Duodenal mucosa (tissue), 2 donors: ENCODE measurements at regions not wholly inside any gene's neighbourhood (a gene's known extent, or its start where the extent isn't known, plus 50 kb on each side); places are given as distances from the start of the nearest gene placed in this dataset.

Source experiments
- H3K27ac ChIP-seq: one replicate; pipeline ENCODE4 v1.7.0; 2013; ENCODE audit warnings: low read depth, low read length
- H3K27me3 ChIP-seq, 2 donors: one replicate each; pipeline ENCODE4 v1.7.0; 2013; ENCODE audit warnings: low read length in 2 of 2, control low read depth in 1 of 2; ENCODE audit not compliant: insufficient read depth in 2 of 2, control insufficient read depth in 1 of 2
- H3K36me3 ChIP-seq, 2 donors: one replicate each; pipeline ENCODE4 v1.7.0; 2013; ENCODE audit warnings: low read length in 2 of 2, control low read depth in 1 of 2; ENCODE audit not compliant: insufficient read depth in 2 of 2, control insufficient read depth in 1 of 2
- H3K4me1 ChIP-seq, 2 donors: one replicate each; pipeline ENCODE4 v1.7.0; 2013; ENCODE audit warnings: low read length in 2 of 2, control low read depth in 1 of 2; ENCODE audit not compliant: insufficient read depth in 2 of 2, control insufficient read depth in 1 of 2
- H3K4me3 ChIP-seq, 2 donors: one replicate each; pipeline ENCODE4 v1.7.0; 2013; ENCODE audit warnings: low read length in 2 of 2, low read depth in 1 of 2
- H3K9ac ChIP-seq, 2 donors: one replicate each; pipeline ENCODE4 v1.7.0; 2013; ENCODE audit warnings: low read length in 2 of 2, low read depth in 1 of 2
- H3K9me3 ChIP-seq, 2 donors: one replicate each; pipeline ENCODE4 v1.7.0; 2013; ENCODE audit warnings: low read length in 2 of 2, control low read depth in 1 of 2; ENCODE audit not compliant: control insufficient read depth in 1 of 2

DNA sequence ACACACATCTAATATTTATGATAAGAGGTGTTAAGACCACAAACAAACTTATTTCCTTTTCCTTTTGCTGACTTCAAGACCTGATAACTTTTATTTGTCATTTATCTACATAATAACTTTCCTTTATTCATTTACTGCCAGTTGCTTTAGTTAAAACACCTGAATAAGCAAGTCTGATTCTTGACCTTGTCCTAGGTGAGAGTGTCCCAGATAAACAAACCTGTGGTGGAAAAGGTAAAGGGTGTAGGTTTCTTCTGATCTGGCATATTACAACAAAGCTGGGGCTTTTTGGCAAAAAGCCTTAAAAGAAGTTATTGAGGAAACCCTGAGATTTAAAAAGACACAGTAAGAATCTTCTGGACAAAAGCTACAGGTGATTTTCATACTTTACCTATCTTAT lies 191.5 kb downstream of the ZBBX start:
- no peaks in the 10 kb centered on the region for H3K36me3 ChIP-seq
- H3K4me1 ChIP-seq: no peaks in the 10 kb centered on the region
- peaks cover 0 to 3% of the 10 kb centered on the region in 2 donors for H3K9me3 ChIP-seq

GRCh38 chr3:167187221-167187620 lies 192.9 kb downstream of the ZBBX start:
- H3K27ac ChIP-seq: no peak overlapping the region
- no peak overlapping the region for H3K4me3 ChIP-seq
- no peak overlapping the region for H3K9ac ChIP-seq
- no peaks in the 10 kb centered on the region for H3K4me1 ChIP-seq
- H3K27me3 ChIP-seq: no peaks in the 10 kb centered on the region
- no peaks in the 10 kb centered on the region for H3K9me3 ChIP-seq
- H3K36me3 ChIP-seq: no peaks in the 10 kb centered on the region

More for the DNA sequence above, 191.5 kb downstream of the ZBBX start:
- Histone ChIP-seq H3K27me3 (no peaks in the 10 kb centered on the region), H3K4me3 (no peak overlapping the region), H3K27ac (no peak overlapping the region), H3K9ac (no peak overlapping the region)

GRCh38 chr3:167184511-167184910 lies 195.6 kb downstream of the ZBBX start:
- Histone ChIP-seq H3K27ac (no peak overlapping the region), H3K27me3 (no peaks in the 10 kb centered on the region), H3K4me1 (no peaks in the 10 kb centered on the region), H3K4me3 (no peak overlapping the region), H3K9ac (no peak overlapping the region), H3K9me3 (no peaks in the 10 kb centered on the region), H3K36me3 (no peaks in the 10 kb centered on the region)

DNA sequence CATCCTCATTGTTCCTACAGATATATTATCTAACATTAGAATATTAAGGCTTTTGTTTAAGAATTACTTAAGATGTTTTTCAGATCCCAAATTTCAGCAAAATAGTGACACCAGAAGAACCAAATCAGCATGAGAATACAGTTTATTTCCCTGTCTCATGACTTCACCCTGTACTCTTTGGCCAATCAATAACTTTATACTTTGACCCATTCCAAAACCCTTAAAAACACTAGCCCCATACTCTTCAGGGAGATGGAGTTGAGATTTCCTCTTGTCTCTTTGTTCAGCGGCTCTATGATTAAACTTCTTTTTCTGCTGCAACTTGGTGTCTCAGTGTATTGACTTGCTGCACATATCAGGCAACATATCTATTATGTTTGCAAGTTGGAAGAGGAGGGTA lies 207.7 kb downstream of the ZBBX start:
- H3K9ac ChIP-seq: no peak overlapping the region
- no peak overlapping the region for H3K27ac ChIP-seq
- H3K27me3 ChIP-seq: no peaks in the 10 kb centered on the region
- H3K9me3 ChIP-seq: peaks cover 0 to 7% of the 10 kb centered on the region in 2 donors
- H3K36me3 ChIP-seq: no peaks in the 10 kb centered on the region
- no peak overlapping the region for H3K4me3 ChIP-seq
- no peaks in the 10 kb centered on the region for H3K4me1 ChIP-seq

GRCh38 chr3:167167491-167167890 lies 212.6 kb downstream of the ZBBX start:
- Histone ChIP-seq H3K27ac (no peak overlapping the region), H3K4me3 (no peak overlapping the region)

GRCh38 chr3:167166594-167167253 lies 213.4 kb downstream of the ZBBX start:
- H3K4me3 ChIP-seq: no peak overlapping the region
- no peaks in the 10 kb centered on the region for H3K4me1 ChIP-seq
- no peak overlapping the region for H3K27ac ChIP-seq
- H3K36me3 ChIP-seq: no peaks in the 10 kb centered on the region
- H3K27me3 ChIP-seq: no peaks in the 10 kb centered on the region
- no peaks in the 10 kb centered on the region for H3K9me3 ChIP-seq
- H3K9ac ChIP-seq: no peak overlapping the region

More at GRCh38 chr3:167167491-167167890, 212.6 kb downstream of the ZBBX start:
- no peaks in the 10 kb centered on the region for H3K27me3 ChIP-seq
- no peaks in the 10 kb centered on the region for H3K36me3 ChIP-seq
- no peak overlapping the region for H3K9ac ChIP-seq
- no peaks in the 10 kb centered on the region for H3K4me1 ChIP-seq
- no peaks in the 10 kb centered on the region for H3K9me3 ChIP-seq

- Histone ChIP-seq H3K27ac (no peak overlapping the region), H3K4me3 (no peak overlapping the region), H3K9me3 (no peaks in the 10 kb centered on the region)
Measured at GRCh38 chr3:167166012-167166411, 214.1 kb downstream of the ZBBX start.

GRCh38 chr3:167163580-167163979 lies 216.5 kb downstream of the ZBBX start:
- Histone ChIP-seq H3K36me3 (no peaks in the 10 kb centered on the region), H3K27me3 (no peaks in the 10 kb centered on the region), H3K27ac (no peak overlapping the region), H3K9ac (no peak overlapping the region), H3K9me3 (no peaks in the 10 kb centered on the region), H3K4me3 (no peak overlapping the region), H3K4me1 (no peaks in the 10 kb centered on the region)

More at GRCh38 chr3:167166012-167166411, 214.1 kb downstream of the ZBBX start:
- Histone ChIP-seq H3K4me1 (no peaks in the 10 kb centered on the region), H3K27me3 (no peaks in the 10 kb centered on the region), H3K36me3 (no peaks in the 10 kb centered on the region), H3K9ac (no peak overlapping the region)

DNA sequence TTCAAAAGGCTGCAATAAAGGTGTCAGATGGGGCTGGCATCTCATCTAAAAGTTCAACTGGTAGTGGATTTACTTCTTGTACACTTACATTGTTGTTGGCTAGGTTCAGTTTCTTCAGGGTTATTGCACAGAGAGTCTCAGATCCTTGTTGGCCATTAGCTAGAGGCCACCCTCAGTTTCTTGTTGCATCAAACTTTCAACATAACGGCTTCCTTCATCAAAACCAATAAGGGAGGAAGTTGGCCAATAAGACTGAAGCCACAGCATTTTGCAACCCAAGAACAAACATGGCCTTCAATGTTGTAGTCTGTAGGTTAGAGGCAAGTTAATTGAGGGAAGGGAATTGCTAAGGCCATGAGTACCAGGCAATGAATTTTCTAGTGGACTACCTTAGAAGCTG lies 218.0 kb downstream of the ZBBX start:
- Histone ChIP-seq H3K27me3 (no peaks in the 10 kb centered on the region), H3K36me3 (no peaks in the 10 kb centered on the region), H3K4me3 (no peak overlapping the region), H3K27ac (no peak overlapping the region), H3K4me1 (no peaks in the 10 kb centered on the region), H3K9me3 (no peaks in the 10 kb centered on the region), H3K9ac (no peak overlapping the region)

- no peaks in the 10 kb centered on the region for H3K27me3 ChIP-seq
- H3K4me3 ChIP-seq: no peak overlapping the region
- H3K36me3 ChIP-seq: no peaks in the 10 kb centered on the region
- H3K4me1 ChIP-seq: no peaks in the 10 kb centered on the region
- H3K9ac ChIP-seq: no peak overlapping the region
- no peaks in the 10 kb centered on the region for H3K9me3 ChIP-seq
- H3K27ac ChIP-seq: no peak overlapping the region
Measured at GRCh38 chr3:167160781-167161180, 219.3 kb downstream of the ZBBX start.
